Calu3 (cell line): ENCODE measurements at regions not wholly inside any gene's neighbourhood (a gene's known extent, or its start where the extent isn't known, plus 50 kb on each side); places are given as distances from the start of the nearest gene placed in this dataset.

Source experiments
- BruUV-seq: library from RNA; stranded (reverse); fragments of 400-500 nt; replicated peaks from 2 replicates; lab custom pipeline; 2021; lab: Mats Ljungman, UMichigan
- CTCF ChIA-PET: fragments of 300-600 bp; sonication (Branson Sonifier 250); formaldehyde crosslinking; loops from one replicate; lab custom pipeline; 2022; ENCODE audit warnings: antibody characterized with exemption; lab: Charles Lee
- DNase-seq: peaks from one replicate; pipeline ENCODE4 v3.0.0; 2022
- H3K27ac Mint-ChIP-seq: one replicate; pipeline ENCODE4 v1.8.0; 2022; ENCODE audit warnings: mixed read lengths; ENCODE audit not compliant: unreplicated experiment
- H3K27me3 Mint-ChIP-seq: one replicate; pipeline ENCODE4 v1.8.0; 2022; ENCODE audit warnings: mixed read lengths; ENCODE audit not compliant: unreplicated experiment
- H3K36me3 Mint-ChIP-seq: one replicate; pipeline ENCODE4 v1.8.0; 2022; ENCODE audit warnings: mild to moderate bottlenecking, moderate library complexity, mixed read lengths; ENCODE audit not compliant: insufficient read depth, unreplicated experiment
- H3K4me1 Mint-ChIP-seq: one replicate; pipeline ENCODE4 v1.8.0; 2022; ENCODE audit warnings: mild to moderate bottlenecking, low read depth, mixed read lengths; ENCODE audit not compliant: unreplicated experiment
- H3K4me3 Mint-ChIP-seq: one replicate; pipeline ENCODE4 v1.8.0; 2022; ENCODE audit warnings: mild to moderate bottlenecking, low read depth, moderate library complexity, mixed read lengths; ENCODE audit not compliant: unreplicated experiment
- H3K9me3 Mint-ChIP-seq: one replicate; pipeline ENCODE4 v1.8.0; 2022; ENCODE audit warnings: low read depth, mixed read lengths; ENCODE audit not compliant: unreplicated experiment
- intact Hi-C: fragments of 100-400 bp; cut with micrococcal nuclease; formaldehyde crosslinking; loops from one replicate; pipeline ENCODE4 v1.10.0; 2022; ENCODE audit not compliant: unreplicated experiment
- TF ChIP-seq, protein P1 (sequence below): fragments of 200-600 bp; IDR thresholded peaks from one replicate; pipeline ENCODE4 v1.8.0; 2022; ENCODE audit warnings: antibody characterized with exemption; ENCODE audit not compliant: unreplicated experiment

DNA sequence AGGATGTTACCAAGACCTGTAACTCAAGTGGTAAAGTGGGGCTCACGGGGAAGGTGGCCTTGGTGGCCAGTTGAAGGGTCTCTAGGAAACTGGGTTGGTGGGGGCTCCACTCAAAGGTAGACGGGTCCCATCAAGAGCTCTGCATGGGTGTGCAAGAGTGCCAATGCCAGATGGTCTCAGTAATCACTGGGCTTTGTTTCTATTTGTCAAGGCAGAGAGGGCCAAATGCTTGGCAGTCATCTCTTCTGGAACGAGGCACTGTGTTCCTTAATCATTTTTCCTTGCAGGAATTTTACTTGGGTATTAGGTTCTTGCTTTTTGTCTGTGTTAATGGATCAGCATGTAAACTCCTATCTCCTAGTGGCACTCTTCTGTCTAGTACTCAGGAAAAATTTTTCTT lies 220.8 kb downstream of the DIRAS2 start:
- no TSS peak for BruUV-seq
- intact Hi-C loops: no loop called here

DNA sequence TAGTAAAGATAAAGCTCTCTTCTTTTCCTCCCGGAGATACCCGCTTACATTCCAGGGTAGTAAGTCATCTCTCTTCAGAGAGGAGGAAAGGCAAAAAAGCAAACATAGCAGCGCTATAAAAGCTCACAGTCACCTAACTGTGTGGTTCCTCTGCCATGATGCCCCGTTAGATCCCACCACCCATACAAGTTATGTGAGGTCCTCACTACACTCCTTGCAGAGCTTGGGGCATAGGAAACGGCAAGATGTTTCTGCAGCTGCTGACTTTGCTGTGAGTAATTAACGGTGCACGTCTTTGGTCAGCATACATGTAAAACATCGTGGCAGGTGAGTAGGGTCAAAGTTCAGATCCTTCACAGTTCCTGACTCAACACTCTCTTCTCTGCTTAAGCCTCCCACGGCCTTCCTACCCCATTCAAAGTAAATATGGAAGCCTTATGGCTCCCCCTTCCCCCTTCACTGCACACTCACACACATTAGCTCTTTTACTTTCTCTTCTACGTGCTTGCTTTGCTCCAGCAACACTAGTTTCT lies 218.9 kb downstream of the DIRAS2 start:
- Mint-ChIP-seq H3K9me3 (no peaks in the 10 kb centered on the region), H3K27me3 (no peaks in the 10 kb centered on the region), H3K36me3 (no peaks in the 10 kb centered on the region), H3K4me1 (peaks cover 16% of the 10 kb centered on the region), H3K27ac (no peak overlapping the region), H3K4me3 (peak overlapping the region; percentile 27)
- DNase-seq: no peak
- BruUV-seq: no TSS peak
- intact Hi-C loops: no loop called here
- TF ChIP-seq, protein P1, sequence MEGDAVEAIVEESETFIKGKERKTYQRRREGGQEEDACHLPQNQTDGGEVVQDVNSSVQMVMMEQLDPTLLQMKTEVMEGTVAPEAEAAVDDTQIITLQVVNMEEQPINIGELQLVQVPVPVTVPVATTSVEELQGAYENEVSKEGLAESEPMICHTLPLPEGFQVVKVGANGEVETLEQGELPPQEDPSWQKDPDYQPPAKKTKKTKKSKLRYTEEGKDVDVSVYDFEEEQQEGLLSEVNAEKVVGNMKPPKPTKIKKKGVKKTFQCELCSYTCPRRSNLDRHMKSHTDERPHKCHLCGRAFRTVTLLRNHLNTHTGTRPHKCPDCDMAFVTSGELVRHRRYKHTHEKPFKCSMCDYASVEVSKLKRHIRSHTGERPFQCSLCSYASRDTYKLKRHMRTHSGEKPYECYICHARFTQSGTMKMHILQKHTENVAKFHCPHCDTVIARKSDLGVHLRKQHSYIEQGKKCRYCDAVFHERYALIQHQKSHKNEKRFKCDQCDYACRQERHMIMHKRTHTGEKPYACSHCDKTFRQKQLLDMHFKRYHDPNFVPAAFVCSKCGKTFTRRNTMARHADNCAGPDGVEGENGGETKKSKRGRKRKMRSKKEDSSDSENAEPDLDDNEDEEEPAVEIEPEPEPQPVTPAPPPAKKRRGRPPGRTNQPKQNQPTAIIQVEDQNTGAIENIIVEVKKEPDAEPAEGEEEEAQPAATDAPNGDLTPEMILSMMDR: no peak
- CTCF ChIA-PET: interaction anchor here (0.7 to 1.5 kb wide), 3 partner anchors 10 to 30 kb away, joined by 3 read pairs; no protein-coding TSS in a partner anchor

More for the DNA sequence above, 220.8 kb downstream of the DIRAS2 start:
- TF ChIP-seq, protein P1: no peak
- Mint-ChIP-seq H3K4me1 (peaks cover 16% of the 10 kb centered on the region), H3K4me3 (no peak overlapping the region), H3K27me3 (no peaks in the 10 kb centered on the region), H3K9me3 (no peaks in the 10 kb centered on the region), H3K27ac (no peak overlapping the region), H3K36me3 (no peaks in the 10 kb centered on the region)
- no peak for DNase-seq
- CTCF ChIA-PET: no interaction called here

DNA sequence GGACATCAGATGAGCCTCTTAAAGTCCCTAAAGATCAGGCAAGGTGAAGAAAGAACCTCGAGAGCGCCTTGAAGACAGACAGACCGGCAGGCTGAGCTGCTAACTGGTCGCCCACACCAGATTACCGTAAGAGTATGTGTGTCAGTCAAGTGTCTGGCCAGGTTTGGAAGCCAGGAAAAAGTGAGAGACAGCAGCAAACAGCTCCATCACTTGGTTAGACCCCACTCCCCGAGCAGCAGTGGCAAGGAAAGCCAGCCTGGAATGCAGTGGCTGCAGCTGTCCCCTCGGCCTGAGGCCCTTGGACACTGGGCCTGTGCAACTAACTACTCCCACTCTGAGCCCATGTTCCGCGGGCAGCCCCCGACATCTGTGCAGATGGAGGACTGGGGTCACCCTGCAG lies 214.1 kb downstream of the DIRAS2 start:
- peaks cover 19% of the 10 kb centered on the region for H3K4me1 Mint-ChIP-seq
- CTCF ChIA-PET: no interaction called here
- no peak overlapping the region for H3K27ac Mint-ChIP-seq
- H3K4me3 Mint-ChIP-seq: no peak overlapping the region
- no TSS peak for BruUV-seq
- H3K27me3 Mint-ChIP-seq: no peaks in the 10 kb centered on the region
- H3K9me3 Mint-ChIP-seq: no peaks in the 10 kb centered on the region
- no peaks in the 10 kb centered on the region for H3K36me3 Mint-ChIP-seq
- TF ChIP-seq, protein P1: no peak
- DNase-seq: no peak
- intact Hi-C loops: no loop called here

DNA sequence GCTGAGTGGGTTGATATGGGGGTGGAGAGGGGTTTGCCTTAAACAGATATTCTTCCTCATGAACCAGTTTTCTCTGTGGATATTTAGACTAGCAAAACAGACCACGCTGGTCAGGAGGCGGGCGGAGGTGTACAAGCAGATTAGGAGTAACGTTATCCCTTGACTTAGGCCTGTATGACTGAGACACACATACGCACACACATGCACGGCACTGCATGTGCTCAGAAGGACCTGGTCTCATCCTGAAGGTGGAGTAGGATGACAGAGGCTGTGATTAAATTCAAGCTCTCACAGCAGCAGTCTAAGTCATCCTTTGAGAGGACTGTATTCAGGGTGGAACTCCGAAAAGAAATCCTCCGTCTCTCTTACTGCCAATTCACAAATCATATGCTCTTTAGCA lies 209.7 kb downstream of the DIRAS2 start:
- peak overlapping the region; percentile 69 for H3K4me3 Mint-ChIP-seq
- intact Hi-C loops: no loop called here
- peaks cover 15% of the 10 kb centered on the region for H3K4me1 Mint-ChIP-seq
- TF ChIP-seq, protein P1: no peak
- no peaks in the 10 kb centered on the region for H3K36me3 Mint-ChIP-seq
- peak; percentile 14 for DNase-seq
- H3K27me3 Mint-ChIP-seq: no peaks in the 10 kb centered on the region
- CTCF ChIA-PET: interaction anchor here (0.7 to 1.7 kb wide), 2 partner anchors 9 to 210 kb away, joined by 3 to 7 read pairs; partner anchors contain the start of gene DIRAS2
- H3K9me3 Mint-ChIP-seq: no peaks in the 10 kb centered on the region
- TSS peak; percentile 85 for BruUV-seq
- H3K27ac Mint-ChIP-seq: peak overlapping the region; percentile 76
